Neural progenitor cell (in vitro differentiated cells): ENCODE measurements at regions not wholly inside any gene's neighbourhood (a gene's known extent, or its start where the extent isn't known, plus 50 kb on each side); places are given as distances from the start of the nearest gene placed in this dataset.

Experiments
- EZH2 ChIP-seq: fragments of 200-600 bp; sonication (generic); IDR thresholded peaks from 2 replicates; pipeline ENCODE4 v1.6.1; 2017; ENCODE audit warnings: antibody characterized with exemption, mild to moderate bottlenecking, moderate library complexity
- TF ChIP-seq, protein P1 (sequence below): fragments of 200-600 bp; sonication (generic); IDR thresholded peaks from 2 replicates; pipeline ENCODE4 v1.5.1; 2017; ENCODE audit warnings: antibody characterized with exemption, mild to moderate bottlenecking

DNA sequence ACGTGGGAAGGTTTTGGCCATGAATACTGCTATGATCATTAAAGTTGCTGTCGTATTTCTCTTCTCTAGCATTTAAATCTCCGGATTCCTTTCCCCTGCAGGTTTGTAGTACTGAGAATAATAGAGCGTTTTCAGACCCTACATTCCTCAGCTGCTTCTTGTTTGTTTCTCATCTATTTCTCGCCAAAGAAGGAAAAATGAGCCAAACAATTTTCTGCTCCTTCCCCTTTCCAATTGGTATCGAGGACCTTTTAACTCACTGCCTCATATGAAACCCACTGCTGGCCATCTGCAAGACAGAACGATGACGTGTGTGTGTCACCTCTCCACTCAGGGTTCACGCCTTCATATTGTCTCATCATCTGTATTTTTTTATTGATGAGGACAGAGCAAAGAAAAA is 689.4 kb upstream of the WWC1 start:
- TF ChIP-seq, protein P1, sequence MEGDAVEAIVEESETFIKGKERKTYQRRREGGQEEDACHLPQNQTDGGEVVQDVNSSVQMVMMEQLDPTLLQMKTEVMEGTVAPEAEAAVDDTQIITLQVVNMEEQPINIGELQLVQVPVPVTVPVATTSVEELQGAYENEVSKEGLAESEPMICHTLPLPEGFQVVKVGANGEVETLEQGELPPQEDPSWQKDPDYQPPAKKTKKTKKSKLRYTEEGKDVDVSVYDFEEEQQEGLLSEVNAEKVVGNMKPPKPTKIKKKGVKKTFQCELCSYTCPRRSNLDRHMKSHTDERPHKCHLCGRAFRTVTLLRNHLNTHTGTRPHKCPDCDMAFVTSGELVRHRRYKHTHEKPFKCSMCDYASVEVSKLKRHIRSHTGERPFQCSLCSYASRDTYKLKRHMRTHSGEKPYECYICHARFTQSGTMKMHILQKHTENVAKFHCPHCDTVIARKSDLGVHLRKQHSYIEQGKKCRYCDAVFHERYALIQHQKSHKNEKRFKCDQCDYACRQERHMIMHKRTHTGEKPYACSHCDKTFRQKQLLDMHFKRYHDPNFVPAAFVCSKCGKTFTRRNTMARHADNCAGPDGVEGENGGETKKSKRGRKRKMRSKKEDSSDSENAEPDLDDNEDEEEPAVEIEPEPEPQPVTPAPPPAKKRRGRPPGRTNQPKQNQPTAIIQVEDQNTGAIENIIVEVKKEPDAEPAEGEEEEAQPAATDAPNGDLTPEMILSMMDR: no peak
- TF ChIP-seq EZH2: no peak
